ENCODE measurements at regions not wholly inside any gene's neighbourhood (a gene's known extent, or its start where the extent isn't known, plus 50 kb on each side); places are given as distances from the start of the nearest gene placed in this dataset.
"Not testable (repeated sequence)": the region's sequence is repeated elsewhere in the genome, so short reads cannot be mapped to it uniquely, and the experiment has no call there.

DNA sequence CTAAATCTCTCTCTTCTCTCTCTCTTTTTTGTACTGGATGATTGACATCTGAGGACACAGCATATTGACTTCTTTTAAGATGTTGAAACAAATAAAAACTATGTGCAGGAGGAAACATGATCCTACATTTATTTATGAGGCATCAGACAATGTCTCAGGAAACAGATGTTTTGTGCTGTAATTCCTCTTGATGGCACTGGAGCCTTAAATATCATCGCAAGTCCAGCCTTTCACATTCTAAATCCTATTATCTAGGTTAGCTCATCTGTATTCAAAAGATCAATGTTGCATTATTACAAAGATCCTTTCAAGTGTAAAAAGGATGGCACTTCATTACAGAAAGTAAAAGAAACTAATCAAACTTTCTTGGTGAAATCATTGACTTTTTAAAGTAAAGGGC is 63.9 kb downstream of the MAT2B start:
- peaks cover 16% of the 10 kb centered on the region for H3K4me1 ChIP-seq (ENCODE audit: control insufficient read depth, insufficient read depth, low read length, poor library complexity, severe bottlenecking)
- no peak overlapping the region for H3K27ac ChIP-seq (ENCODE audit: insufficient read depth, low read length, poor library complexity, severe bottlenecking)
- peaks cover 20% of the 10 kb centered on the region for H3K27me3 ChIP-seq (replicated peaks; ENCODE audit: control insufficient read depth, insufficient read depth, low read length, poor library complexity, severe bottlenecking)
- DNase-seq: no peak
- H3K36me3 ChIP-seq (ENCODE audit: control insufficient read depth, insufficient read depth, low read length): no peaks in the 10 kb centered on the region
- no peak overlapping the region for H3K4me3 ChIP-seq (ENCODE audit: insufficient read depth, low read depth, low read length, poor library complexity, severe bottlenecking)
- no peaks in the 10 kb centered on the region for H3K9me3 ChIP-seq (ENCODE audit: control insufficient read depth, low read length)

DNA sequence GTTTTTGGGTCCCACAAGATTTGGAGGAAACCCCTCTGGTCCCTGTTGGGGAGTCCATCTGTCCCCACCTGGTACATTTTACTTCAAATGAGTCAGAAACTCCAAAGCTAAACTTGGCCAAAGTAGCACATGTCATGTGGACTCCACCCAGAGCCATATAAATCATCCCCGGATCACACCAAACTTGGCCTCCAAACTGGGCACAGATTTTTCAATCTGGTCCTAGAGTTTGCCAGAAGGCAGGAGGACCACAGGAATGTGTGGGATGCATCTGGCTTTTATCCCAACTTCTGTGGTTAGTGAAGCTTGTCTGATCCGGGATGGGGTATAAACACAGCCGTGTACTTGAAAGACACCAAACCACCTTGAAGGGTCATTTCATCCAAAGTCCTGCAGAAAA is 66.3 kb downstream of the MAT2B start:
- DNase-seq: no peak
- no peaks in the 10 kb centered on the region for H3K4me1 ChIP-seq (ENCODE audit: control insufficient read depth, insufficient read depth, low read length, poor library complexity, severe bottlenecking)
- no peaks in the 10 kb centered on the region for H3K9me3 ChIP-seq (ENCODE audit: control insufficient read depth, low read length)
- no peak overlapping the region for H3K27ac ChIP-seq (ENCODE audit: insufficient read depth, low read length, poor library complexity, severe bottlenecking)
- H3K36me3 ChIP-seq (ENCODE audit: control insufficient read depth, insufficient read depth, low read length): no peaks in the 10 kb centered on the region
- H3K27me3 ChIP-seq (replicated peaks; ENCODE audit: control insufficient read depth, insufficient read depth, low read length, poor library complexity, severe bottlenecking): peaks cover 5% of the 10 kb centered on the region
- H3K4me3 ChIP-seq (ENCODE audit: insufficient read depth, low read depth, low read length, poor library complexity, severe bottlenecking): no peak overlapping the region

GRCh38 chr5:163574472-163575440 is 69.3 kb downstream of the MAT2B start:
- Histone ChIP-seq H3K27me3 (replicated peaks; ENCODE audit: control insufficient read depth, insufficient read depth, low read length, poor library complexity, severe bottlenecking) (no peaks in the 10 kb centered on the region), H3K9me3 (ENCODE audit: control insufficient read depth, low read length) (no peaks in the 10 kb centered on the region), H3K36me3 (ENCODE audit: control insufficient read depth, insufficient read depth, low read length) (no peaks in the 10 kb centered on the region), H3K4me3 (ENCODE audit: insufficient read depth, low read depth, low read length, poor library complexity, severe bottlenecking) (no peak overlapping the region), H3K4me1 (ENCODE audit: control insufficient read depth, insufficient read depth, low read length, poor library complexity, severe bottlenecking) (no peaks in the 10 kb centered on the region), H3K27ac (ENCODE audit: insufficient read depth, low read length, poor library complexity, severe bottlenecking) (no peak overlapping the region)
- no peak for DNase-seq

DNA sequence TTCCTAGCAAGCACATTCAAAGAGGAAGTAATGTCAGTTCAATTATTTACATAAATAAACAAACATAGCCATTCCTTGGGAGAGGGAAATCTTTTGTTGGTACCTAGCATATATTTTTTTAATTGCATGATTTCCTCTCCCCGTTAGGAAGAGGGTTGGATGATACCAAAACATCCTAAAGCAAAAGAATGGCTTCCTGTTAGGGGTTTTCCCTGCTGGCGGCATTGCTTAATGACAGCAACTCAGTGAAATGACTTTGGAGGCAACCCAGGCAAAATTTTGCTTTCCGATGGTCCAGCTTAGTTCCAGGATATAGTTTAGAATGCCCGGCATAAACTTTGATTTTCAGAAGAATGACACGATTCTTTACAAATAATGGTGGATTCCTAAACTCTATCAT is 73.2 kb downstream of the MAT2B start:
- no peak overlapping the region for H3K4me3 ChIP-seq (ENCODE audit: insufficient read depth, low read depth, low read length, poor library complexity, severe bottlenecking)
- peaks cover 3% of the 10 kb centered on the region for H3K27me3 ChIP-seq (replicated peaks; ENCODE audit: control insufficient read depth, insufficient read depth, low read length, poor library complexity, severe bottlenecking)
- H3K36me3 ChIP-seq (ENCODE audit: control insufficient read depth, insufficient read depth, low read length): no peaks in the 10 kb centered on the region
- H3K27ac ChIP-seq (ENCODE audit: insufficient read depth, low read length, poor library complexity, severe bottlenecking): no peak overlapping the region
- DNase-seq: no peak
- no peaks in the 10 kb centered on the region for H3K4me1 ChIP-seq (ENCODE audit: control insufficient read depth, insufficient read depth, low read length, poor library complexity, severe bottlenecking)
- H3K9me3 ChIP-seq (ENCODE audit: control insufficient read depth, low read length): no peaks in the 10 kb centered on the region

DNA sequence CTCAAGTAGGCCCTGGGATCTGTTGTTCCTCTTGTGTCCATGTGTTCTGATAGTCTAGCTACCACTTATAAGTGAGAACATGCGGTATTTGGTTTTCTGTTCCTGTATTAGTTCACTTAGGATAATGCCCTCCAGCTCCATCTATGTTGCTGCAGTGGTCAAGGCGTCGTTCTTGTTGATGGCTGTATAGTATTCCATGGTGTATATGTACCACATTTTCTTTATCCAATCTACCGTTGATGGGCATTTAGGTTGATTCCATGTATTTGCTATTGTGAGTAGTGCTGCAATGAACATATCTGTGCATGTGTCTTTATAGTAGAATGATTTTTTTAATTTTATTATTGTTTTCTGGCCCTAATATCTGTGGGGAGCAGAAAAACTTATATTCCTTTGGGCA is 74.3 kb downstream of the MAT2B start:
- DNase-seq: no peak
- Histone ChIP-seq H3K27ac (ENCODE audit: insufficient read depth, low read length, poor library complexity, severe bottlenecking) (no peak overlapping the region), H3K4me3 (ENCODE audit: insufficient read depth, low read depth, low read length, poor library complexity, severe bottlenecking) (no peak overlapping the region), H3K4me1 (ENCODE audit: control insufficient read depth, insufficient read depth, low read length, poor library complexity, severe bottlenecking) (no peaks in the 10 kb centered on the region), H3K9me3 (ENCODE audit: control insufficient read depth, low read length) (no peaks in the 10 kb centered on the region), H3K27me3 (replicated peaks; ENCODE audit: control insufficient read depth, insufficient read depth, low read length, poor library complexity, severe bottlenecking) (peaks cover 3% of the 10 kb centered on the region), H3K36me3 (ENCODE audit: control insufficient read depth, insufficient read depth, low read length) (no peaks in the 10 kb centered on the region)

- H3K27me3 ChIP-seq (replicated peaks; ENCODE audit: control insufficient read depth, insufficient read depth, low read length, poor library complexity, severe bottlenecking): peaks cover 3% of the 10 kb centered on the region
- H3K9me3 ChIP-seq (ENCODE audit: control insufficient read depth, low read length): no peaks in the 10 kb centered on the region
- no peaks in the 10 kb centered on the region for H3K4me1 ChIP-seq (ENCODE audit: control insufficient read depth, insufficient read depth, low read length, poor library complexity, severe bottlenecking)
- no peak overlapping the region for H3K27ac ChIP-seq (ENCODE audit: insufficient read depth, low read length, poor library complexity, severe bottlenecking)
- no peaks in the 10 kb centered on the region for H3K36me3 ChIP-seq (ENCODE audit: control insufficient read depth, insufficient read depth, low read length)
- H3K4me3 ChIP-seq (ENCODE audit: insufficient read depth, low read depth, low read length, poor library complexity, severe bottlenecking): no peak overlapping the region
- DNase-seq: no peak
Observed at GRCh38 chr5:163580516-163580915, 75.1 kb downstream of the MAT2B start.

DNA sequence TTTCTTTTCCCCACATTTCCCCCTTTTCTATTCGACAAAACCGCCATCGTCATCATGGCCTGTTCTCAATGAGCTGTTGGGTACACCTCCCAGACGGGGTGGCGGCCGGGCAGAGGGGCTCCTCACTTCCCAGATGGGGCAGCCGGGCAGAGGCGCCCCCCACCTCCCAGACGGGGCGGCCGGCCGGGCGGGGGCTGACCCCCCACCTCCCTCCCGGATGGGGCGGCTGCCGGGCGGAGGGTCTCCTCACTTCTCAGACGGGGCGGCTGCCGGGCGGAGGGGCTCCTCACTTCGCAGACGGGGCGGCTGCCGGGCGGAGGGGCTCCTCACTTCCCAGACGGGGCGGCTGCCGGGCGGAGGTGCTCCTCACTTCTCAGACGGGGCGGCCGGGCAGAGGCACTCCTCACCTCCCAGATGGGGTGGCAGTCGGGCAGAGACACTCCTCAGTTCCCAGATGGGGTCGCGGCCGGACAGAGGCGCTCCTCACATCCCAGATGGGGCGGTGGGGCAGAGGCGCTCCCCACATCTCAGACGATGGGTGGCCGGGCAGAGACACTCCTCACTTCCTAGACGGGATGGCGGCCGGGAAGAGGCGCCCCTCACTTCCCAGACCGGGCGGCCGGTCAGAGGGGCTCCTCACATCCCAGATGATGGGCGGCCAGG is 78.2 kb downstream of the MAT2B start:
- H3K27me3 ChIP-seq (replicated peaks; ENCODE audit: control insufficient read depth, insufficient read depth, low read length, poor library complexity, severe bottlenecking); H3K27ac ChIP-seq (ENCODE audit: insufficient read depth, low read length, poor library complexity, severe bottlenecking); H3K36me3 ChIP-seq (ENCODE audit: control insufficient read depth, insufficient read depth, low read length); H3K4me1 ChIP-seq (ENCODE audit: control insufficient read depth, insufficient read depth, low read length, poor library complexity, severe bottlenecking); H3K9me3 ChIP-seq (ENCODE audit: control insufficient read depth, low read length); DNase-seq; H3K4me3 ChIP-seq (ENCODE audit: insufficient read depth, low read depth, low read length, poor library complexity, severe bottlenecking): not testable (repeated sequence)

DNA sequence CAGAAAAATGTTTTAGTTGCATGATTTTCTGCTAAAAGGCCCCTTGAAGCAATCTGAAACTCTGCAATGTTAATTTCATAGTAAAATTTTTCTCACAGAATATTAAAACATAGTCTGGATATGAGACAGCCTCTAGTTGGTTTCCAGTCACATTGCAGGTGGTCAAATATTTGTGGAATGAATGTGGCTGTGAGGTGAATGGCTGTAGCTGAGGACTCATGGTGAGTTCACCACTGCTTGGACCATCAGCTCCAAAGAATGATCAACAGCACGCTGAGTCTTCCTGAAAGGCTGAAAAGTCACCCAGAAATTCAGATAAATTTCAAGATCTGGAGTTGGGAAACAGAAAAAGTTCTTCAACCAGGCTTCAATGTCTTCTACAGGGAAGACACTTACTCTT is 79.8 kb downstream of the MAT2B start:
- Histone ChIP-seq H3K27ac (ENCODE audit: insufficient read depth, low read length, poor library complexity, severe bottlenecking) (no peak overlapping the region), H3K36me3 (ENCODE audit: control insufficient read depth, insufficient read depth, low read length) (no peaks in the 10 kb centered on the region), H3K9me3 (ENCODE audit: control insufficient read depth, low read length) (no peaks in the 10 kb centered on the region), H3K4me1 (ENCODE audit: control insufficient read depth, insufficient read depth, low read length, poor library complexity, severe bottlenecking) (no peaks in the 10 kb centered on the region), H3K4me3 (ENCODE audit: insufficient read depth, low read depth, low read length, poor library complexity, severe bottlenecking) (no peak overlapping the region), H3K27me3 (replicated peaks; ENCODE audit: control insufficient read depth, insufficient read depth, low read length, poor library complexity, severe bottlenecking) (peaks cover 3% of the 10 kb centered on the region)
- DNase-seq: no peak

DNA sequence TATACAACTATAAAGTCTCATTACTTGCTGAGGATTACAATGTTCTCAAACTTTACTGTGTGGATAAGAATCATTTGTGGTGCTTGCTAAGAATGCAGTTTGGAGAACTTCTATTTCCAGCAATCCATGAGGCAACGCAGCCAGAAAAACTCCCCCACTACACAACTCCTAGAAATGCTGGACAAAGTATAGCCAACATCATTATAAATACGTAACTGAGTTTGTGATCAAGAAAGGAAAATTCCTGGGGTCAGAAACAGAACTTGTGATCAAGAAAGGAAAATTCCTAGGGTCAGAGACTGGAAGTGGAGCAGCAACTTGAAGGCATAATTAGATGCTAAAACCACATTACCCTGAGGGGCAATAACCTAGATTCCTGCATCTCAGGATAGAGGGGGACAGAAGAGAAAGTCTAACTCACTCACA is 81.1 kb downstream of the MAT2B start:
- Histone ChIP-seq H3K27me3 (replicated peaks; ENCODE audit: control insufficient read depth, insufficient read depth, low read length, poor library complexity, severe bottlenecking) (no peaks in the 10 kb centered on the region), H3K27ac (ENCODE audit: insufficient read depth, low read length, poor library complexity, severe bottlenecking) (no peak overlapping the region), H3K36me3 (ENCODE audit: control insufficient read depth, insufficient read depth, low read length) (no peaks in the 10 kb centered on the region), H3K4me1 (ENCODE audit: control insufficient read depth, insufficient read depth, low read length, poor library complexity, severe bottlenecking) (no peaks in the 10 kb centered on the region), H3K4me3 (ENCODE audit: insufficient read depth, low read depth, low read length, poor library complexity, severe bottlenecking) (no peak overlapping the region), H3K9me3 (ENCODE audit: control insufficient read depth, low read length) (no peaks in the 10 kb centered on the region)
- DNase-seq: no peak

- Histone ChIP-seq H3K27me3 (replicated peaks; ENCODE audit: control insufficient read depth, insufficient read depth, low read length, poor library complexity, severe bottlenecking) (no peaks in the 10 kb centered on the region), H3K4me3 (ENCODE audit: insufficient read depth, low read depth, low read length, poor library complexity, severe bottlenecking) (no peak overlapping the region), H3K9me3 (ENCODE audit: control insufficient read depth, low read length) (no peaks in the 10 kb centered on the region), H3K27ac (ENCODE audit: insufficient read depth, low read length, poor library complexity, severe bottlenecking) (no peak overlapping the region), H3K4me1 (ENCODE audit: control insufficient read depth, insufficient read depth, low read length, poor library complexity, severe bottlenecking) (no peaks in the 10 kb centered on the region), H3K36me3 (ENCODE audit: control insufficient read depth, insufficient read depth, low read length) (no peaks in the 10 kb centered on the region)
- no peak for DNase-seq
Observed at GRCh38 chr5:163594951-163595350, 89.5 kb downstream of the MAT2B start.

Data from effector memory CD4-positive, alpha-beta T cell (primary cell).